BJ (cell line): ENCODE measurements at regions not wholly inside any gene's neighbourhood (a gene's known extent, or its start where the extent isn't known, plus 50 kb on each side); places are given as distances from the start of the nearest gene placed in this dataset.
"Not testable (repeated sequence)": the region's sequence is repeated elsewhere in the genome, so short reads cannot be mapped to it uniquely, and the experiment has no call there.

Experiments used
- CTCF ChIA-PET: fragments of 350-600 bp; formaldehyde crosslinking; extraction: SDS; loops from one replicate; lab custom pipeline; 2021; ENCODE audit warnings: antibody characterized with exemption, inconsistent platforms; lab: Yijun Ruan, JAX
- POLR2A ChIA-PET: fragments of 300-600 bp; sonication (Branson Sonifier 250); formaldehyde crosslinking; extraction: SDS; loops from one replicate; lab custom pipeline; 2021; ENCODE audit warnings: antibody characterized with exemption; lab: Charles Lee
- DNase-seq: peaks from one replicate; pipeline ENCODE4 v3.0.0-alpha.2; 2011; ENCODE audit warnings: low read depth
- H3K27me3 ChIP-seq: 2 replicates; pipeline ENCODE4 v1.6.0; 2011; ENCODE audit warnings: low read length; ENCODE audit not compliant: control insufficient read depth, insufficient read depth
- H3K36me3 ChIP-seq: 2 replicates; pipeline ENCODE4 v1.5.1; 2011; ENCODE audit warnings: low read length; ENCODE audit not compliant: control insufficient read depth, insufficient read depth
- H3K4me3 ChIP-seq: 2 replicates; pipeline ENCODE4 v1.5.1; 2011; ENCODE audit warnings: low read depth, mild to moderate bottlenecking, control low read depth, low read length
- CTCF ChIP-seq: IDR thresholded peaks from 2 replicates; pipeline ENCODE4 v1.5.1; 2011; ENCODE audit warnings: low read depth, mild to moderate bottlenecking, control low read depth, inconsistent platforms, low read length, moderate library complexity; ENCODE audit not compliant: insufficient read depth

GRCh38 chr11:109707411-109707810 lies 285.4 kb downstream of the C11orf87 start:
- H3K36me3 ChIP-seq, result no peaks in the 10 kb centered on the region
- H3K4me3 ChIP-seq, result no peak overlapping the region
- ChIA-PET POLR2A (no interaction called here), CTCF (no interaction called here)
- no peaks in the 10 kb centered on the region for H3K27me3 ChIP-seq
- no peak for DNase-seq
- TF ChIP-seq CTCF, result no peak

DNA sequence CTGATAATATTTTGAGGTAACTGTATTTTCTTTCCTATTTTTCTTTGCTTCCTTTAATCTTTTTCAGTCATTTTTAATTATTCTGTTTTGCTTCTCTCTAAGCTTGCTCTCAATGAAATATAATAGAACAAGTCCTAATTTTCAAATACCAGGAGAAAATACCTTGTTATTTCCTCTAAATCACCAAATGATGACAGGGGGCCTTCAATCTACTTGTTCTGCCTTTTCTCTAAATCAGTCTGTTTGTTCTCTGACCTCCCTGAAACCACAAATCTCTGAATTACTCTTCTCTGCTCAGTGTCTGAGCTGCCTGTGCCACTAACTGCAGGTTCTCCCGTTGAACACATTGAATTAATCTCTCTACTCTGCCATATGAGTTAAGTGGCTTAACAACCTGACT lies 286.2 kb downstream of the C11orf87 start:
- ChIA-PET POLR2A (no interaction called here), CTCF (no interaction called here)
- Histone ChIP-seq H3K4me3 (no peak overlapping the region), H3K36me3 (no peaks in the 10 kb centered on the region), H3K27me3 (no peaks in the 10 kb centered on the region)
- no peak for TF ChIP-seq CTCF
- no peak for DNase-seq

DNA sequence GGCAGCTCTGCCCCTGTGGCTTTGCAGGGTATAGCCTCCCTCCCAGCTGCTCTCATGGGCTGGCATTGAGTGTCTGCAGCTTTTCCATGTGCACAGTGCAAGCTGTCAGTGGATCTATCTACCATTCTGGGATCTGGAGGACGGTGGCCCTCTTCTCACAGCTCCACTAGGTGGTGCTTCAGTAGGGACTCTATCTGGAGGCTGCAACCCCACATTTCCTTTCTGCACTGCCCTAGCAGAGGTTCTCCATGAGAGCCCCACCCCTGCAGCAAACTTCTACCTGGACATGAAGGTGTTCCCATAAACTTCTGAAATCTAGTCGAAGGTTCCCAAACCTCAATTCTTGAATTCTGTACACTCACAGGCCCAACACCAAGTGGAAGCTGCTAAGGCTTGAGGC lies 292.5 kb downstream of the C11orf87 start:
- DNase-seq, result not testable (repeated sequence)

DNA sequence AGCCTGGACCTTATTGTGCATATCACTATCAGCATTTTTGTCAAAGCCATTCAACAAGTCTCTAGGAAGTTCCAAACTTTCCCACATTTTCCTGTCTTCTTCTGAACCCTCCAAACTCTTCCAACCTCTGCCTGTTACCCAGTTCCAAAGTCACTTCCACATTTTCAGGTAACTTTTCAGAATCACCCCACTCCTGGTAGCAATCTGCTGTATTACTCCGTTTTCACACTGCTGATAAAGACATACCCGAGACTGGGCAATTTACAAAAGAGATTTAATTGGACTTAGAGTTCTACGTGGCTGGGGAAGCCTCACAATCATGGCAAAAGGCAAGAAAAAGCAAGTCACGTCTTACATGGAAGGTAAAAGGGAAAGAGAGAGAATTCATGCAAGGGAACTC lies 293.4 kb downstream of the C11orf87 start:
- POLR2A ChIA-PET, H3K27me3 ChIP-seq, CTCF ChIA-PET, H3K4me3 ChIP-seq, H3K36me3 ChIP-seq, DNase-seq: not testable (repeated sequence)

More for the DNA sequence above, 292.5 kb downstream of the C11orf87 start:
- POLR2A ChIA-PET, H3K27me3 ChIP-seq, CTCF ChIA-PET, H3K4me3 ChIP-seq, H3K36me3 ChIP-seq: not testable (repeated sequence)

DNA sequence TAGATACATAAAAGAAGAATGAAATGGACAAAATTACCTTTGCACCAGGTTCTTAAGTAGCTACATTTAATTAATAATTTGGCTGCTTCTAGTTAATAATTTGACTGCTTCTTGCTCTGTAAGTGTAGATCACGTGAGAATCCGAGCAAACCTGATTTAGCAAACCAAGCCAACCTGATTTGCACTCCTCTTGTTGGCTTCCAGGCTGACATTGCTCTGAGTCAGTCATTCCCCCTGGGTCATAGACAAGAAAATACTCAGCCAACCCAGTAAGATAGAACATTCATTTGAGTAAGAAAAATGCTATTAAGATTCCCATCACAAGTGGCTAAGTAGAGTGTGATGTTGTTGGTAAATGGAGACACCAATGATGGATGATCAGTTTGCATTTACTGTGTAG lies 304.1 kb downstream of the C11orf87 start:
- H3K4me3 ChIP-seq, result no peak overlapping the region
- CTCF ChIA-PET, result no interaction called here
- H3K27me3 ChIP-seq, result no peaks in the 10 kb centered on the region
- DNase-seq, result no peak
- H3K36me3 ChIP-seq, result no peaks in the 10 kb centered on the region
- TF ChIP-seq CTCF, result no peak
- POLR2A ChIA-PET, result no interaction called here

- no peaks in the 10 kb centered on the region for H3K36me3 ChIP-seq
- POLR2A ChIA-PET, result no interaction called here
- CTCF ChIA-PET, result no interaction called here
- no peak overlapping the region for H3K4me3 ChIP-seq
- no peak for TF ChIP-seq CTCF
- no peak for DNase-seq
- no peaks in the 10 kb centered on the region for H3K27me3 ChIP-seq
Observed at GRCh38 chr11:109728056-109728455, 306.1 kb downstream of the C11orf87 start.
